HS-27A (cell line): ENCODE measurements at regions not wholly inside any gene's neighbourhood (a gene's known extent, or its start where the extent isn't known, plus 50 kb on each side); places are given as distances from the start of the nearest gene placed in this dataset.
"Not testable (repeated sequence)": the region's sequence is repeated elsewhere in the genome, so short reads cannot be mapped to it uniquely, and the experiment has no call there.

Source experiments
- DNase-seq: peaks from one replicate; pipeline ENCODE4 v3.0.0-alpha.2; 2012; ENCODE audit warnings: low read depth, missing footprints

DNA sequence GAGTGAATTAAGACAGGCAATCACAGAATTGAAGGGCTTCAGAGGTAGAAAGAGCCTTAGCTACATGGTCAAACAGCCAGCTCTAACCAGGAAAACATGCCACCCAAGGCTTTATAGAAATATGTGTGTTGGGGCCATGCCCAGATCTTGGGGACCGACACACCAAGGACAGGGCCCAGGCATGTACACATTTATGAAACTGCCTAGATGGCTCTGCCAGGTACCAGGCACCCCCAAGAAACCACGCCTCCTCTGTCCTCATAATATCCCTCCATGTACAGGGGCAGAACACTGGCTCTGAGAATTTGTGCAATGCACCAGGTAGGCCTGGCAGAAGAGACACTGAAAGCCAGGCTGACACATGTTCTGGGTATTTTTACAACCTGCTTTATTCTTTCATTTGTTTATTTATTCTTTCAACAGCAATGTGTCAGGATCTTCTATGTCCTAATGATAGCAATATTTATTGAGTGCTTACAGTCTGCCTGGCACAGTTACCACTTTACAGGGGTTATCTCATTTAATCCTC, 137.9 kb upstream of the LSM14A start:
- DNase-seq, result no peak

DNA sequence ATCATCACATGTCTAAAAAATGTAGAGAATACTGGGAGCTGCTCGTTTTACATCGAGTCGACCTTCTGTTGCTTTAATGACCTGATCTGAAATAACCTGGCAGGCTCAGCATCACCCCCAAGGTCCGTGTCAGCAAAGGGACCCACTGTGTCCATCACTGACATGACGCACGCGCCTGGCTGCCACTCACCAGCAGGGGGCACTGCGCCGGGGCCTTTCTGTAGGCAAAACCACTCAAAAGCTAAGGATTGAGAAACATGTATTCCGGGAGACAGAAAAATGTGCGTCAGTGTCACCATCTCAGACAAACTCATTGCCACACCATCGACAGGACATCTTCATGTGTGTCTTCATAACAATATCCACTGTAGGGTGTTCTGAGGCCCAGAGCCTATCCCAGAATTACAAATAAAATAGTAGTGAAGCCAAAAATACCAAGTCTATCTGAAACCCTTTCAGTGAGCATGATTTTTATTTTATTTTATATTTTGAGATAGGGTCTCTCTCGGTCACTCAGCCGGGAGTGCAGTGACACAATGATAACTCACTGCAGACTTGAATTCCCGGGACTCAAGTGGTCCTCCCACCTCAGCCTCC, 130.3 kb upstream of the LSM14A start:
- DNase-seq, result peak; percentile 74

DNA sequence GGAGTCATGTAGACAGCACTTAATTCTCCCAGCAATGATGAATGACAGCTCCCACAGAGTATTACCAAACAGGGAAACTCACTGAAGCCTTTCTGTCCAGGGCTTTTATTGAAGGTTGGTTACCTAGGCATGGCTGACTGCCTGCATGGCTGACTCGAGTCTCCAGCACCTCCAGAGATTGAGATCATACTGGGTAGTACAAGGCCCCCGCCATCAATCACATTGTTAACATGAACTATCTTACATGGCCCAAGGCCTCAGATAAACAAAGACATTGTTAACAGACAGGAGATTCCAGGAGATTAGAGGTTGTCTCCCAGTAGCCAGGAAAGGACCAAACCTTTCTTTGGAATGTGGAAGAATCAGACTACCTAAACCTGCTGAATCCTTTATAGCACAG, 128.3 kb upstream of the LSM14A start:
- DNase-seq, result no peak

DNA sequence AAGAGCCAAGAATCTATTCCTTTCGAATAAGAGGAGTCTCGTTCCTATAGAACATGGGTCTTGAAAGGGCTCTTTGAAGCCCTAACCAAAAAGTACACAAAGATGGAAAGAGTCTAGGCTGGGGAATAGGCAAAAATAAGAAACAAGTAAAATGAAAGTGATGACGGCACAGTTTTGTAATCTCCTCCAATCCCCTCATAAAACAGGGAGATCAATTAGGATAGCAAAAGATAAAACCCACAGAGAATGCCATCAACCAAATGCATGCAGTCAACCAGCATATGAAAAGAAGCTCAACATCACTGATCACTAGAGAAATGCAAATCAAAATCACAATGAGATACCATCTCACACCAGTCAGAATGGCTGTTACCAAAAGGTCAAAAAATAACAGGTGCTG, 122.4 kb upstream of the LSM14A start:
- no peak for DNase-seq

DNA sequence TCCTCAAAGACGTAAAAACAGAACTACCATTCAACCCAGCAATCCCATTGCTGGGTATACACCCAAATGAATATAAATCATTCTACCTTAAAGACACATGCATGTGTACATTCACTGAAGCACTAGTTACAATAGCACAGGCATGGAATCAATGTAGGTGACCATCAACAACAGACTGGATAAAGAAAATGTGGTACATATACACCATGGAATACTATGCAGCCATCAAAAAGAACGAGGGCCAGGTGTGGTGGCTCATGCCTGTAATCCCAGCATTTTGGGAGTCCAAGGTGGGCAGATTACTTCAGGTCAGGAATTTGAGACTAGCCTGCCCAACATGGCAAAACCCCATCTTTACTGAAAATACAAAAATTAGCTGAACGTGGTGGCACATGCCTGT, 121.9 kb upstream of the LSM14A start:
- not testable (repeated sequence) for DNase-seq

DNA sequence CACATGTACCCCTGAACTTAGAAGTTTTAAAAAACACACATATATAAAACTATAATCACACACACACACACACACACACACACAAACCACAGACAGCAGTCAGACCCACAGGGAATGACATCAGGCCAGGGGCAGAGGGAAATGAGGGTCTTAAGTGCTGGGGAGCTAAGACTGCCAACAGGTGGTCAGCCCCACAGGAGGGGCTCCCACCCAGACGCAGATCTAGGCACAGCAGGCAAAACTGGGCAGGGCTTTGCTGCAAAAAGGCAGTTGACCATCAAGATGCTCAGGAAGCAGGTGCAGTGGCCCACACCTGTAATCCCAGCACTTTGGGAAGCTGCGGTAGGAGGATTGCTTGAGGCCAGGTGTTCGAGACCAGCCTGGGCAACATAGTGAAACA, 121.0 kb upstream of the LSM14A start:
- DNase-seq, result no peak

DNA sequence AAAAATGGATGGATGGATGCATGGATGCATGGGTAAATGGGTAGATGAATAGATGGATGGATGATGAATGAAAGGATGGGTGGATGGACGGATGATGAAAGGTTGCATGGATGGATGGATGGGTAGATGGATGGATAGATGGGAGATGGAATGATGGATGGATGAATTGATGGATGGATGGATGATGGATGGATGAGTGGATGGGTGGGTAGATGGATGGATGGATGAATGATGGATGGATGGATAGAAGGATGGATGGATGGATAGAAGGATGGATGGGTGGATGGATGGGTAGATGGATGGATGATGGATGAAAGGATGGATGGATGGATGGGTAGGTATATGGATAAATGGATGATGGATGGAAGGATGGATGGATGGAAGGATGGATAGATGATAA, 115.1 kb upstream of the LSM14A start:
- no peak for DNase-seq

DNA sequence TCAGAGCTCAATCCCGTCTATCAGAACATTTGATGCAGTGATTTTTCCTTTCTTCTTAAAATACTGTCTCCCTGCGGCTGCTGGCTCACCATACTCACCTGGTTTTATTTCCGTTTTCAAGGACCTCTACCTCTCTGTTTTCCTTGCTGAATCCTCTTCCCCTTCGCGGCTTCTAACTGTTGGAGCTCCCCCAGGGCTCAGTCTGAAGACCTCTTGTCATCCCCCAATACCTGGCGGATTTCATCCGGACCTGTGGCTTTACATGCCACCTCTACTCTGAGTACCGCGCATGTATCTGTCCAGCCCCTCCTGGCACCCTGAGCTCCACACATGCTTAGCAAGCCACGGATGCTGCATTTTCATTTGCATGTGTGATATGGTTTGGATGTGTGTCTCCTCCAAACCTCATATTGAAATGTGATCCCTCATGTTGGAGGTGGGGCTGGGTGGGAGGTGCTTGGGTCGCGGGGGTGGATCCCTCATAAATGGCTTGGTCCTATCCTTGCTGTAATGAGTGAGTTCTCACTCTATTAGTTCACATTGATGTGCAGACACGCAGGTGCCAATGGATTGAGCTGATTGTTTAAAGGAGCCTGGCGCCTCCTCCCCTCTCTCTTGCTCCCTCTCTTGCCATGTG, 106.2 kb upstream of the LSM14A start:
- DNase-seq, result no peak

DNA sequence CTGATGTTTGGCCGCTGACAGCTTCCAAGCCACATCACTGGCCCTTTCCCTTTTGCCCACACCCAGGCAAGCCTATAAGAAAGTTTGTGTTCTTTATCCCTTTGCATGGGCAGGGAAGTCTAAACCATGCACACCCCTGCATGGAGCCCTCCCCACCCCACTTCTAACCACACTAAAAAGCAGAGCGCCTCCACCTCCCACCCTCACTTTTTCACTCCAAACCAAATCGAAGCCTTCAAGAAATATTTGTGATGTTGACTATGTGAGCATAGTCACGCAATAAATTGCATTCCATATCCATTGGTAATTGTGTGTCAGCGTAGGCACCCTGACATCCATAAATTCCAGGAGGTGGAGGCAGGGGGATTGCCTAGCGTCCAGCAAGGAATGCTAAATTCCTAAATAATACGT, 104.4 kb upstream of the LSM14A start:
- DNase-seq, result peak; percentile 100

DNA sequence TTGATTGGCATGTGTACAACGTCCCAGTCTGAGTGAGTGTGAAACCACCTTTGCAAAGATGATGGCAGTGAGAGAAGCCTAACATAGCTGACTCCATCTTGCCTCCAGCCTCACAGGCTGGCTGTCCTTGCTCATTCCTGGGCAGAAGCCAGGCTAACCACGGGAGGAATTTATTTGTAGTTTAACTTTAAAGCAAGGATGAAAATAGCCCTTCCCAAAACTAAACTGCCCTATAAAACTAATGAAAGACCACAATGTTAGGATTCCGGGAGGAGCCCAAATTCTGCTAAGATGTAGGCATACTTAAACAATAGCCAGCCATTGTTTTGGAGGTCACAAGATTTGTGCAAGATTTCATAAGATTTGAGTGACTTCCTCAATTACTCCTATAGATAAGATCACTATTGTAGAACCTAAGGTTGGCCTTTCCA, 96.6 kb upstream of the LSM14A start:
- DNase-seq, result peak; percentile 65

DNA sequence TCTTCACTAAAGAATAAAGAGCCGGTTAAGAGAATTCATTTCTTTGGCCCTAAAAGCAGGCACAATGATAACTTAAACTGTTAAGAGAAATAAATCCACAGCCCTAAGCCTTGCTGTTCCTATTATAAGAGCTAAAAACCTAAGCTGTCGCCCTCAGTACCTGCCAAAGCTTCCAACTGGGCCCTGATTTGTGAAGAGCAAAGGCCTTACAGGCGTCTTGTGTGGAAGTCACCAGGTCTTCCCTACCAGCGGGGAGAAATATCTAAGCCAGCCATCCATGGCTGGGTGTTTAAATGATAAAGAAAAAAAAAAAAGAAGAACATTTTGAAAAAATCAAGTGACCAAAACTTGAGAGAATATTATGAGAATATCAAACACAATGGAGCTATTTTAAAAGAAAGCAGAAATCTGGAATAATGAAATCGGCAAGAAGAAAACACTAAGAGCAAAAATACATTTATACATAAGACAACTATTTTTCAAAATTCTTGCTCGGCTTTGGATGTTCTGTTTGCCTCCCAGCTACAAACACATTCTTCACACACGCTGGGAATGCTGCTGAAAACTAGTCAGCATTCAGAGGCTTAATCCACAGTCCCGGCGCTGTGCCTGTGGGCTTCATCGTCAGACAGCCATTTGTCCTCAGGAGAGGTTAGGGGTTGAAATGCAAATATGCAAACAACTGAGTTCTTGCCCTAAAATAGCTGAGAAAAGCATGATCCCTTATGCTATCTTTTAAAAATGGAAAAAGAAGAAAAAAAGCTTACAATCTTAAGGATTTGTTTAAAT, 89.8 kb upstream of the LSM14A start:
- no peak for DNase-seq

DNA sequence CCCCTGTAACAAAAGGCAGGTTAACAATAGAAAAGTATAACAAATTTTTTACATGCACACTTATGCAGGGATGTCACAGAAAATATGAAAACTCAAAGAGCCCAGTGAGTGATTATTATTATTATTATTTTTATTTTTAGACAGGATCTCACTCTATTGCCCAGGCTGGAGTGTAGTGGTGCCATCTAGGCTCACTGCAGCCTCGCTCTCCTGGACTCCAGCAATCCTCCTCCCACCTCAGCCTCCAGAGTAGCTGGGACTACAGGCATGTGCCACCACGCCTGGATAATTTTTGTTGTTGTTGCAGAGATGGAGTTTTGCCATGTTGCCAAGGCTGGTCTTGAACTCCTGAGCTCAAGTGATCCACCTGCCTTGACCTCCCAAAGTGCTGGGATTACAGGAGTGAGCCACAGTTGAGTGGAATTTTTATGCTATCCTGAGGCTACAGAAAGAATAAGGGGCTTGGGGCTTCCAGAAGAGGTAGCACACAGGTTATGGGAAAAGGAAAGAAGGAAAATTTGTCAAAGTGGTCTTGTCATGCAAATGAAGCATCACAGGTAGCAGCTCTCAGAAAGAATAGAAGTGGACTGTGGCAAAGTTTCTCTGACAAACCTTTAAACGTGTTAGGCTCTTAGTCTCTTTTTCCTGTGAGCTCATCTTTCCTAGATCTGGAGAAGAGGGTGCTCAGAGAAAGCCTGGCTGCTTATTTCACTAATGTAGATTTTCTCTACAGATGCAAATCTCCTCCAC, 87.7 kb upstream of the LSM14A start:
- no peak for DNase-seq

DNA sequence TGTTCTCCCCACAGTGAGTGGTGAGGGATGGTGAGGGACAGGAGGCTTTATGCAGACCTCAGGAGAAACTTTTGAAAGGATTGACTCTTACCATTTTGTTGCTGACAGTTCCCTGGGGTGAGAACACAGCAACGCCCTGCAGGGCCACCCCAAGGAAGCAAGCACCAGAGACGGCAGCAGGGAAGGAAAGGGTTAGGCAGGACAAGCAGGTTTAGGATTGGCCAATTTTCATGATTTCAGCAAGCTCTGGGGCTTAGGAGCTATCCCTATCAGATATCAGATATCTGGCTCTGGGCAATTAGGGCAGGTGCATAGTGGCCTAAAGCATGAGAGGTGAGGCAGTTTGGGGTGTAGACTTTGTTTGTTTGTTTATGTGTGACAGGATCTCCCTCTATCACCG, 87.0 kb upstream of the LSM14A start:
- no peak for DNase-seq

DNA sequence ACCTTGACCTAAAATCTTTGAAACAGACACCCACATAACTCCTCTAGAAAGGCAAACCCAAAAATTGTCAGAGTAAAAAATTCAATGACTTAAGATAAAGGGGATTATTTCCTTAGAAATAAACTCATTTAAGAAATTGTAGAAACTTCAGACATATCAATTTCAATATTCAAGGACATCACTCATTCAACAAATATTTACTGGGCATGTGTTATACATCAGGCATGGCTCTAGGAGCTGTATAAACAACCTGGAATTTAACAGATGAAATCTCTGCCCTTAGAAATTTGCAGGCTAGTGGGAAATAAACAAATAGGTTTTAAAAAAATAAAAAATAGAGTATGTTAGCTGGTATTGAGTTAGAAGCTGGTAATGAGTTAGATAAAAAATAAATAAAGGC, 84.0 kb upstream of the LSM14A start:
- DNase-seq, result peak; percentile 74

DNA sequence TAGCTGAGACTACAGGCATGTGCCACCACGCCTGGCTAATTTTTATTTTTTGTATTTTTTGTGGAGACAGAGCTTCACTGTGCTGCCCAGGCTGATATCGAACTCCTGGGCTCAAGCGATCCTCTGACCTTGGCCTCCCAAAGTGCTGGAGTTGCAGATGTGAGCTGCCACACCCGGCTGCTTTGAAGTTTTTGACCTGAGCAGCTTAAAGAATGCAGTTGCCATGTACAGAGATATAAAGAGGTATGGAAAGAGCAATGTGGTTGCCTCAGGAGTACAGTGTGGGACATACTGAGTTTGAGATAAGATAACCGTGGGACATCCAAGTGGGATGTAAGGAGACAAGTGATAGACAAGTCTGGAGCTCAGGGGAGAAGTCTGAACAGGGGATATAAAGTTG, 82.7 kb upstream of the LSM14A start:
- DNase-seq, result no peak

DNA sequence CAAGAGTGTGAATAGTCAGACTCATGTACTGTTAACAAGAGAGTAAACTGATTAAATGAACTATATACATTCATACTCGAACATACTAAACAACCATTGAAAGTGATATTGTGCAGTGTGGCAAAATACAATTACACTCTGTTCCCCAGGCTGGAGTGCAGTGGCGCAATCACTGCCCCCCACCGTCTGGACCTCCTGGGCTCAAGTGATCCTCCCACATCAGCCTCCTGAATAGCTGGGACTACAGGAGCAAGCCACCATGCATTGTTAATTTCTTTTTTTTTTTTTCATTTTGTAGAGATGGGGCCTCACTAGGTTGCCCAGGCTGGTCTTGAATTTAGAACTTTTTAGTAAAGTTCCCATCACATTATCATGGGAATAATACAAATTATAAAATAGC, 77.3 kb upstream of the LSM14A start:
- DNase-seq, result no peak

DNA sequence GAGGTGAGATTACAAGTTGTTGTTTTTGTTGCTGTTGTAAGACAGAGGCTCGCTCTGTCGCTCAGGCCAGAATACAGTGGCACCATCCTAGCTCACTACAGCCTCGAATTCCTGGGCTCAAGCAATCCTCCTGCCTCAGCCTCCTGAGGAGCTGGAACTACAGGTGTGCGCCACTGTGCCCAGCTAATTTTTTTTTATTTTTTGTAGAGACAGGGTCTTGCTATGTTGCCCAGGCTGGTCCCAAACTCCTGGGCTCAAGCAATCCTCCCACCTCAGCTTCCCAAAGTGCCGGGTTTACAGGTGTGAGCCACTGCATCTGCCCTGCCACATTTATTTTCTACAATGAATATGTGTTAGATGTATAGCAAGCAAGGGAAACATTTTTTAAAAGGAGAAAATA, 76.9 kb upstream of the LSM14A start:
- not testable (repeated sequence) for DNase-seq

DNA sequence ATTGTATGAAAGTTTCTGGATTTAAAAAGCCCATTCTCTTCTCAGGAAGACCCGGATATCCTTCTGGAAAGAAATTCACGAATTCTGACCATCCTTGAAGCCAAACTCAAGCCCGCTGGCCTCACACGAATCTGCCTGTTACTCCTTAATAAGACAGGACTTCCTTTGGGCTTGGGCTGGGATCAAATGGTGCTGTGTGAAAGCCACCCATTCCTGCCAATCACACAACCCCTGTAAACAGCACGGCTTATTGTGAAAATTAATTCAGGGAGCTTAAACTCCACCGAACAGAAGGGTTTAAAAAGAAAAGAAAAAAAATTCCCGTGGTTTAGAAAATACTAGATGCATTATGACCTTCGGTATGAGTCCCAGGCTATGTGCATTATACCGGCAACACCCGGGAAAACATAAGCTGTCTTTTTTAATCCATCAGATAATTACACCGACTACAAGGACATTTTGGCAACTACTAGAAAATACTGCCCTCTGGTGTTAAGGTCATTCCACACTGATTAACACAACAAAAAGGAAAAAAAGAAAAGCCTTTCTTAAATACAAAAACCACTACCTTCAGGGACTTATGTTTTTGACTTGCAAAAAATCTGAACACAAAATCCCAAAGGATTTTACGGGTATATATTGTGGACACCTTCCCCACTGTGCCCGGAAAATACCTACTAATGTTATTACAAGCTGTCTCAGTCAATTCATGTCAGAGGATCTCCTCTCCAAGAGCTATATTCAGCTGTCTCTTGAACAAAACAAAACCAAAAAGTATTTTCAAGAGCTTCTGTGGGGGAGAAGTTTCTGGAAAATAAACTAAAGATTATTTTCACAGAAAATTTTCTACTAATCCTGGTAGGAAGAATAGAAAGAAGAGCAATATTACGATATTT, 76.0 kb upstream of the LSM14A start:
- peak; percentile 73 for DNase-seq

DNA sequence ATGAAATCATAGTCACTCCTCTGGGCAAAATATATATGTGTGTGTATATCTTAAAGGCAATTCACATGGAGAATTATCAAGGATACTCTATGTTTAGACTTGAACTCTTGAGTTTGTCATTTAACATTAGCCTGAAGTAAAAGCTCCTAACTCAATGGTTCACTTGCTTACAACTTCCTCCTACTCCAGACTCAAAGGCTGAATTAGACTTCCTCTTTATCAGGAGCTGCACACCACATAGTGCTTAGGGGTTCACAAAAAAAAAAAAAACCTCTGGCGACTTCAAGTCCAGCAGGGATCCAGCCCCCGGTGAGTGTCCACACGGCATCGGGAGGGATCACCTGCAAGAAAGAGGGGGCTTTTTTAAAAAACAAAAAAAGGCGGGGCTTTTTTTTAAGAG, 68.2 kb upstream of the LSM14A start:
- DNase-seq, result no peak

DNA sequence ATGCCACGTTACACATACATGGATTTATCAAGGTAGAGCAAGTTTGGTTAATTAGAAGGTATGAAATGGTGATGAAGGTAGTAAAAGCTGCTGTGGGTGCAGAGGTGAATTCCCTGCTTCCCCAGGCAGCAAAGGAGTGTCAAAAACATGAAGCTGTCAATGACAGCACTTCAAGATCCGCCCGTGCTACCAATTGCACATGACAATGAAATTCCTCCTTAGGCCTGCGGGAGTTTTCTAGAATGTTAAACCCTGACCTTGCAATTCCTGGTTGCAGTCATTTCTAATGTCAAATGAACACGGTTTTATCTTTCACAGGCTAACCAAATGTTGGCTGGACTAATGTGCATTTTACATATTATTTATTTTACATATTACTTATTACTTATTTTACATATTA, 67.7 kb upstream of the LSM14A start:
- DNase-seq, result no peak

DNA sequence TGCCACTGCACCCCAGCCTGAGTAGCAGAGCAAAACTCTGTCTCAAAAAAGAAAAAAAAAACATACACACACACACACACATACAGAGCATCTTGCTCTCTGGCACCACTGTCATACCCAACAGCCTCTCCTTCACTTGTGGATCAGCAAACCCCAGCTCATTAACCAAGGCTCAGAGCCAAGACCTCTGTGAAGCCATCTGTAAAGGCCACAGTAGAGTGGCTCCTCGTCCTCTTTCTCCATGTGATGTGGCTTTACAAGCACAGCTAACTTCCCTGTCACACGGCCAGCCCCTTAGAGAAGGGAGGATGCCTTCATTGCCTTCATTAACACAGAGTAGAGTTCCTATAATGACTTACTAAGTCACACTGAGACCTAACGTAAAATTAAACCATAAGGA, 62.7 kb upstream of the LSM14A start:
- DNase-seq, result no peak
